HG02981 (cell line): ENCODE measurements at regions not wholly inside any gene's neighbourhood (a gene's known extent, or its start where the extent isn't known, plus 50 kb on each side); places are given as distances from the start of the nearest gene placed in this dataset.

ENCODE experiments used
- ATAC-seq: cut with Tn5 transposase; IDR thresholded peaks from one replicate; pipeline ENCODE4 v1.9.1; 2021; ENCODE audit warnings: mild to moderate bottlenecking, moderate library complexity; ENCODE audit not compliant: unreplicated experiment

DNA sequence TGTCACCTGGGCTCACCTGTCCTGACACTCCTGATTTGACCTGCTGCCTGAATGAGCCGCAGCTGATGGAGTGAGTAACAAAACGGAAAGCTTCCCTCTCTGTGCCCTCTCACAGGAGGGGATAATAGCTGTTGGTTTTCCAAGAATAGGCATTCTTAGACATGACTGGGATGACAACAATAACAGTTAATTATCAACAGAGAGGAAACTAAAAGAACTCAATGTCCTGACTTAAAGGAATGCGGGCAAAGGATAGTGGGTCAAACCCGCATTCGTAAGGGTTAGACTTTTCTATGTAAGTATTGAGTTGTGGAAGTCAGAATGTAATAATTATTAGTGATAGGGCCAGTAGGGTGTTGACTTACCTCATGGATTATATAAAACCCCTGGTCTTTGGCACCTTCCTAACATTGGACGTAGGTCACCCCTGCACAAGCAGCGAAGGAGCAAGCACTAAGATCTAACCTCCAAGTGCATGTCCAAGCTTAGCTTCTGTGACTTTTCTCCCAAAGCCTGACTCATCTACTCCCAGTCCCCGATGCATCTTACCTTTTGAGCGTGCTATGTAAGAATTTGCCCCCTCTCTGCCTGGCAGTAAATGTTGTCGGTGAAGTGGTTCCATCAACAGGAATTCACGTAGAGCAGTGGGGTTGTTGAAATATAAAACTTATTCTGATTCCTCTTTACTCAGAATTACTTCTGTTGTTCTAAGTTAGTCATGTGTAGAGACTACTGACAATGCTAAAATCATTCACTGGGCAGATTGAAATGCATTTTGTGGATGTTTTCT is 442.3 kb downstream of the FGF9 start:
- no peak for ATAC-seq

DNA sequence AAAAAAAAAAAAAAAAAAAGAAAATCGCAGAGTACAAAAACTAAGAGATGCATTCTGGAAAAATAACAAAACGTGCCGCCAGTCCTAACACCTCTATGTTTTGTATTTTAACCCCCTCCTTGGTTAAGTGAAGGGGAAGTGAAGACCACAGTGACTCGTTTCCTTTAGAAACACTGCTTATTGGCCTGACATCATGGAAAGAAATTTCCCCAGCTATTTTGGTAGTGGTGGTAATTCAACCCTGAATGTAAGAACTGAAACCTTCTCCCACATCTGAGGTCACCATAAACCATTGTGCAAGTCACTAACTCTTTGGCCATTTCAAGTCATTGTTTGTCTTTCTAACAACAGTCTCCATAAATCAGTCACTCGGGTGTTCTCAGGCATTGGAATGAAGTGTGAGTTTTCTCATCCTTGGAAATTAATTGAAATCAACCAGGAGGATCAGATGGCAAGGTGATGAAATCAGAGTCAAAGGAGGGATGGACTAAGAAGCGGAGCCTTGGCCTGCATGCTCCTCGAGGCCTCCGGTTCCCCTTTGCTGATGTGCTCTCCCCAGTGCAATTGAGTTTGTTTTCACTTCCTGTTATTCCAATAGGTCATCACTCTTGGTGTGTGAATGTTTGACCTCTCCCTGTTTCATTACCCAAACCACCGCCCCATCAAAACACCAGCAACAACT is 443.9 kb downstream of the FGF9 start:
- ATAC-seq = peak; percentile 90

DNA sequence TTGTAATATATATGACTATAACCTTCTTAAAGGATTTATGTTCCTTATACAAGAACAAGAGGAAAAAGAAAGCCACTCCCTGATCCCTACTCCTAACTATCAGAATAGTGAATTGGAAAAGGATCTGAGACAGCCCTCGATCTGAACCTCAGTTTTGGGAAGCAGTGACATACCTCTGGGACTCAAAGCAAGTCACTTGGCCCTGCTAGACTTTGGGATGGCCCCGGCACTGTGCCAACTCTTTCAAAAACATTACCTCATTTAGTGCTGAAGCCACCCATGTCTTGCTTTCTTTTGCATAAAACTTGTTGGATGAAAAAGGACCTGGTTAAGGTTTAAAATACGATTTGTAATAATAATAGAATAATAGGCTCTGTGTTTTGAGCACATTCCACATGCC is 447.3 kb downstream of the FGF9 start:
- ATAC-seq = no peak

DNA sequence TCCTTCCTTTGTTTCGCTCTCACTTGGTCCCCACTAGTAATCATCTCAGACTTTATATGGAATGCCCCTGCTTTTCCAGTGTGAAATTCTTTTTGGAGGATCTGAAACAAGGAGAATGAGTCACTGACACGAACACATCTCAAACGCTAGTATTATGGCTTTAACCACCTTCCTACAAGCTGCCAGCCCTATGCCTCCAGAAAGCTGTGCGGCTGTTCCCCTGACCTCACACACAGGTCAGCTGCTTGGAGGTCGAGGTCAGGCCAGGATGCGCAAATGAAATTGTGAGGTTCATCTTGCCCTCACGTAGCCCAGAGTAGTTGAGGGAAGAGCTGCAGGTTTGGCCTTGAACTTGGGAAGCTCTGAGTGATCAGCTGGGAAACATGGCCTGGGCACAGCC is 449.8 kb downstream of the FGF9 start:
- no peak for ATAC-seq

DNA sequence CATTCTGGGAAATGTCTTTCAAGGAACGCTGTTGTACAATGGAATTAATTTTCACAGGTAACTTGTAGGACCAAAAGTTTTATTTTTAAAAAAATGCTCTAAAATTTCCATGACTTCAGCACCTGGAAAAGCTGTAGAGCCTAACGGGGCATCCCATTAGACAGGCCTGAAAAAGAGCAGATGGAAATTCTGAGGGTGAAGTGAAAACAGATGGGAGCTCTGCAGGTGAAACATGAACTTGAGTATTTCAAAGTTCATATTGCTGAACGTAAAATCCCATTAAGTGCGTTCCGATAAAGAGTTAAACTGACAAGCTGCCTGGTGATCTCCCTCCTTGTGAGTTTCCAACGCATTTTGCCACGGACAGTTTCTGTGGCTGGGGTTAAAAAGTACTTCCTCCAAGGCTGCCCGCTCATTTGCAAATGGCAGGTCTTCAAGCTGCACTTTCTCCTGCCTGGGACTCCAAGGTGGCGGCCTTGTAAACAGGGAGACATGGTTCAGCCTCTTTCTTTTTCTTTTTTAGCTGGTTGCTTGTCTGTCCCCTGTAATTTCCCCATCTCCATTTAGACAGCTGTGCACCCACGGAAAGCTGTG is 450.4 kb downstream of the FGF9 start:
- peak; percentile 46 for ATAC-seq

DNA sequence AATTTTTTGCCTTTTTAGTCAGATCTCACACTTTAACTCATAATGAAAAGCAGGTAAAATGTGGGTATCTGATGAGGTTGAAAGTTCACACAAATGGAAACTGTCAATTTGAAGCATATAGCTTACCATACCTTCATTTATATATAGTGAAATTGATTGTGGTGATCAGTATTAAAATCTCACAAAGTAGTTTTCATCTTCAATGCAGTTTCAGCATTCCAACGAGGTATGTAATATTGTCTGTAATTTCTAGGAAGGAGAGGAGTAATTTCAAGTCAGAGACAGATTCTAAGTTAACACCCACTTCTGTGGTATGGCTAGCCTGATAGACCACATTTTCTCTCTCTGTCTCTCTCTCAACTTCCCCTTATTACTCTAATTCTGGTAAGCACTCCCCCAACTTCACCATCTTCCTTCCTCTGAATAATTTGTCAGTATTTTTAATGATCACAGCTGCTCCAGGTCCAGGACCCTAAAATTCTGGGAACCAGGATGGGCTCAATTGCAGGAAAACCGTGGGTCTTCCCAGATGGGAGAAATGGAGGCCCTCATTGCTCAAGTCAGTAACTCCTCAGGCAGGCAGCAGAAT is 455.7 kb downstream of the FGF9 start:
- peak; percentile 98 for ATAC-seq

DNA sequence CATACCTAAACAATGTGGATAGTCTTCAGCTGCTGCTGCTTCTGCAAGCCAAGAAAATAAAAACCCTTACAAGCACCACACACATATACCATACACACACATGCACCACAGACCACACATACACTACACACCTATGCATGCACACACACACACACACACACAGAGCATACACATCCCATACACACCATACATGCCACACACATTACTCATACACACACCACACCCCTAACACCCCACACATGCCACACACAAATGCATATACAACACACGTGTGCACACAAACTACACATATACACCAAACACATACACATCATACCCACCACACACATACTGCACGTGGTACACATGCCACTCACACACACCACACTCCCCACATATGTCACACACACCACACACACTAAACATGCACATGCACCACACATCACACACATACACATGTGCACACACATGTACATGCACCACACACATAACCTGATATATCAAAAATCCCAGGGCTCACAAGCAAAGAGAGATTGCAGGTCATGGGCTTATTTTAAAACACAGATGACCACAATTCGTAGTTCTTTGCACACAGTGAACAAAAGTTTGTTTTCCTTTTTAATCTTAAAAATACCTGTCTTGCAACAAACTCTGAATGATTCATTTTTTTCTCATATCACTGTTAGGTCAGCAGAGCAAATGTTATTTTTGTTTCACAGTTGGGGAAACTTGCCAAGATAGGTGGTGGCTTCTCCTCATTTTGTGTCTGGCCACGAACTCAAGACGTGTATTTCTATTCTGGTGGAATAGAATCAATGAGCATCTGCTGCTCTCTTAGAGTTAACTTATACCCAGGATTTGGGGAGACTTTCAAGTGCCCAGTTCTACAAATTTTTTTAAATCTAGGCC is 456.6 kb downstream of the FGF9 start:
- no peak for ATAC-seq

DNA sequence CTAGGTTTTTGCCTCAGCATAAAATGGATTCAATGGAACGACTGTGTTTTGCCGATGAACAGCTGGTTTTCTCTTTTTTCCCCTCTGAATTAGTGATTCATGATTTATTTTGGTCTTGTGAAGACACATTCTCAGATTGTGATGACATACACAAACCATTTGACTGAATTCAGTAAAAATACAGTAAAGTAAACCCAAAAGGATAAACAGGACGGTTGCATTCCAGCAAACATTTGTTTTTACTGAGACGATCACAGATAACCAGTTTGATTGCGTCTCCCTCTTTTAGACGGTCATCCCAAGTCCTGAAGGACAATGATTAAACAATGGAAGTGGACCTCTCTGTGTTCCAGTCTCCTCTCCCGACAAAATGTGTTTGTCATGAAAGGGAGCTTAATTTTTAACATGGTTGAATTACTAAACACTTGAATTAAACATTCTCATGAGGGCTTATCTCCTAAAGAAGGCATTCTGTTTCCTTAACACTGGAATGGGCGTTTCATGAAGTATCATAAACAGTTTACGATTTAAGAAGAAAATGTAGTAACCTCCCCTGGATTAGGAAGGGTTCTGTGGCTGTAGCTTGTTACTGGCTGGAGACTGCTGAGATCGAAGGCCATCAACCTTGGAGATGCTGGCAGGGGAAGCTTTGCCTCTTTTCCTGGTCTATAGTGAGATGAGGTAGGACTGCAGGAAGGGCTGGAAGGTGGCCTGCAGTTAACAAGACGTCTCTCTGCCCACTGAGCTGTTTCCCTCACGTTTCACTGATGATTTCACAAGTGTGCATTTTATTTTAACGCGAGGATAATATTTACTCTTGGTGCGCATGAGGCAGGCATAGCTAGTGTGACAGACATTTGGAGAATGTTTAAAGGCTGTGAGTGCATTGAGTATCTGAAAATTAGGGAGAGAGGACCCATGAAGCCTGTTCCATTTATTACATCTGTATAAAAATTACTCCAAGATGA is 457.9 kb downstream of the FGF9 start:
- no peak for ATAC-seq

DNA sequence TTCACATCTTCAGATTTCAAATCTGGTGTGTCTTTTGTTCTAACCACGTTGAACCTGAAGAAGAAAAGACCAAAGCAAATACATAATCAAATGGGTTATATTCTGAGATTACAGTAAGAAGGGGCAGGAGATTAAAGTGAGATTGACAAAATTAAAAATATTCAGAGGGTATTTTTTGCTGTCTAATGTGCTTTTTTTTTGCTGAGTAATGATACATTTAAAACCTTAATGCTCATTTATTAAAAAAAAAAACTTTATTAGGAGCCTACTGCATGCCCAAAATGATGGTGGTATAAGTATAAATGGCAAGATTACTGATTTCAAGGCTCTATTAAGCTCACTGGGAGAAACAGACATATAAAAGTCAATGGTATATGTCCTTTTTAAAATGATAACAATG is 459.4 kb downstream of the FGF9 start:
- ATAC-seq = no peak

DNA sequence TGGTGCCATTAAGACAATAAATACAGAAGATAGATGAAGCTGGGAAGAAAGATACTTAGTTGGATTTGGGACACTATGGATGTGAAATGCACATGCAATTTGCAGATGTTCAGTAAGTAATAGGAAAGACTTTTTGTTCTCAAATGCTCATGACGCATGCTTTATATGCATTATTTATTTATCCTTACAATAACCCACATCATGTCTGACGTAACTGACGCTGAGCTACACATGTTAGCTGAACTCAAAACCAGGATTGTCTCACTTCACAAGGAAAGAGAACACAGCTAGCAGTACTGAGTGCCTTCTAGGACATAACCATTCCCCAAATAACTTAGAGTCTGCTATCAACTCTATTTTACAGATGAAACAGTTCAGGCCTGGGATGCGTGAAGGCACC is 463.4 kb downstream of the FGF9 start:
- ATAC-seq = no peak

DNA sequence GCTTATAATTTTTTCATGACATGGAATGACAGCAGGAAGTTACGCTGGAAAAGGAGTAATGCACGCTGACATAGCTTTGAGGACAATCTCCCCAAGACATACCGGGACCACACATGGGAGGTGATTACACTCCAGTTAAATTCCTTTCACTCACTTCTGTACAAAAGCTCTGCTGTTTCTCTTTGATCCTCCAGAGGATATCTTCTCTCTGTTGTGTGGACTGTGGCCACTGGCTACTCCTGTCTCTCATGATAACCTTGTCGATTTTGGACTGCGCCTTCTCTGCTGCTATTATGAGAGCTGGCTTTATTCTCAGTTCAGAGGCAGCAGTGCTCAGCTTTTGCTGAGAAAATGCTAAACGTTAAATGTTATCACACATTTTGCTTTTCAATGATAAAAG is 464.6 kb downstream of the FGF9 start:
- no peak for ATAC-seq

DNA sequence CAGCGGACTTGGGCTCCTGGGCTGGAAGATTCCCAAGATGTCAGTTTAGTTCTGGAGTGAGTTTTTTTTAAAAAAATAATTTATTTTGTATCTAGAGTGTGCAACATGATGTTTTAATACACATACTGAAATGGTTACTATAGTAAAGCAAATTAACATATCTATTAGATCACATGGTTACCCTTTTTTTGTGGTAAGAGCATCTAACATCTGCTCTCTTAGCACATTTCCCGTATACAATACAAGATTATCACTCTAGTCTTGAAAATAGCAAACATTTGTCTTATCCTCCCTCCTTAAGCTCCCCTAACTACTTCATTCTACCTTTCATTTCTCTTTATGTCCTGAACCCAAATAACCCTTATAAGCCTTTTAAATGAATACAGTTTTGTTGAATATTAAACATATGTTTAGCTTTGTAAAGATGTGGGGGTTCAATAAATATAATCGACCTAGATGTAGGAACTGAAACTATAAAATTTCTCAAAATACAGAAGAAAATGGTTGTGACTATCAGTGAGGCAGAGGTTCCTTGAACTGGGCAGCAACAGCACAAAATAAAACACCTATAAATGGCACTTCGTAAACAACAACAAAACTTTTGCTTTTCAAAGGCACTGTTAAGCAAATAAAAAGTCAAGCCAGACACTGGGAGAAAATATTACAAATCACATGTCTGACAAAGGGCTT is 466.6 kb downstream of the FGF9 start:
- ATAC-seq = no peak

DNA sequence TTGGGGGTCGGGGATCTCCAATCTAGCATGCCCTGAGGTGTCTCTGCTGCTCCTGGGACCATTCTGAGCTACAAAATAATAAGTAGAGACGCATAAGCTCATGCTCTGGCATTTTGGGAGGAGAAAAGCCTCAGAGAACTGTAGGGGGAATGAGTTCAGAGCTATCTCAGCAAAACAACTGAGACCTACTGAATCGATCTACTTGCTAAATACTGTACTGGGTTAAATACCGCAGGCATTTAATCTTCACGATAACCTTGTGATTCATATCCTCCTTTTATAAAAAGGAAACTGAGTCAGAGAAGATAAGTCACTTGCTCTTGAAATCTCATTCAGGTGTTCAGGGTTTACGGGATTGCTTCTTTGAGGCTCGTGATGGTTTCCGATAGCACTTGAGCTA is 468.1 kb downstream of the FGF9 start:
- no peak for ATAC-seq

DNA sequence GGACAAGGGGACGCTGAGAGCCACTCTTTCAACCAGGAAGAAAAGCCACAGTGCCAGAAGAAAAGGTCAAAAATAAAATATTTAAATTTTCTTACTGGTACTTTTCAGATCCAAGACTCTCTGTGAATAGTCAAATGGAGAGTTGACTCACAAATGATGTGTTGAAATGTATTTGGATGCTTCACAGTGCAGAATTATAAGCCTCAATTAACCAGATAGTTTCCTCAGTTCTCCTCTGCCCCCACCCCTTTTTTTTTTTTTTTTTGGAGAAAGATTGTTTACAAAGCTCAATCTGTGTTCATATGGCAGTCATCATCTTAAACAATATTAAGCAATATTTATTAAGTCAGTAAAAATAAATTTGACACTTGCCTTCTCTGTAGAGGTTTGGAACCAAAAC is 470.8 kb downstream of the FGF9 start:
- no peak for ATAC-seq

DNA sequence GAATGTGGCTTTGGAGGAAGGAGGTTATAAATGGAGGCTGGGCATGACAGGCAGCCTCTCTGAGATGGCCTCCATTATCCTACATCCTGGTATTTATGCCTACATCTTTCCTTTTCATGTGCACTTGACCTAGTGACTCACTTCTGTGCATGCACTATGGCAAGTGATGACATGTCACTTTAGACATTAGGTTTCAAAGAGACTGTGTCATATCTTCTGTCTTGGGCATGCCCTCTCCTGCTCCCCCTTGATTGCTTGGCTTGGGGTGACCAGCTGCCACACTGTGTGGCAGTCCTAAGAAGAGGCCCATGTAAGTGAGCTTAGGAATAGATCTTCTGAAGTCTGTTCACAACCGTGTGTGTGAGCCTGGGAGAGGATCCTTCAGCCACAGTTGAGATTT is 472.8 kb downstream of the FGF9 start:
- ATAC-seq = no peak

DNA sequence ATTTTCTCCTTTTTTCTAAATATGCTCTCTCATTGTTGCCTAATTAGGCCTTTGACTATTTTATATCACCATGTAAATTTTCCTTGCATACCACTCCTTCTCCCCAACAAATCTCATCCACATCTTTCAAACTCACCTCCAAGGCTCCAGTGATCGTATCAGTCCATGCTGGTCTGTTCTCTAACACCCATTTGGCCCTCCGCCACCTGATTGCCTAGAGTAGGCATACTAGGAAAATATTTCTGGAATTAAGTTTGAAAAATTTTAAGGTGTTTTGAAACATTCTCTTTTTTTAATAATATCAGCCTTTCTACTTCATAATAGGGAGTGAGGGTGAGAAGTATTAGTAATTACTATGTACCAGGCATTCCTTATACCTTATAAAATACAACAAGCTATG is 473.9 kb downstream of the FGF9 start:
- no peak for ATAC-seq

DNA sequence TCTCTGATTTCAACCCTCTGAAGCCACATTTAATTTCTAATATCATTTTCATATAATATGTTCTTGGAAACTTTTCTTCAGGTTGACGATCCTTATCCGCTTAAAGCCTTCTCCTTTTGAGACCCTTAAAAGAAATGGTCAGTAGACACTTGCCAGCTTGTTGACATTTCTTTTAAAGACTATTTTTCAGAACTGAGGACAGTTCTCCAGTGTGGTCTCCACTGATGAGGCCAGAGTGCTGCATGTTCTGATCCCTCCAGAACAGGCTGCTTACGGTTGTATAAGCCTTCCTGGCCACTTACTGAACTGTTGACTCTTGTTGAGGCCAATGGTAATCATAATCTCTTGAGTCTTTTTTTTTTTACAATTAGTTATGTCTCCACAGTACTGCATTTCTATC is 477.3 kb downstream of the FGF9 start:
- no peak for ATAC-seq

DNA sequence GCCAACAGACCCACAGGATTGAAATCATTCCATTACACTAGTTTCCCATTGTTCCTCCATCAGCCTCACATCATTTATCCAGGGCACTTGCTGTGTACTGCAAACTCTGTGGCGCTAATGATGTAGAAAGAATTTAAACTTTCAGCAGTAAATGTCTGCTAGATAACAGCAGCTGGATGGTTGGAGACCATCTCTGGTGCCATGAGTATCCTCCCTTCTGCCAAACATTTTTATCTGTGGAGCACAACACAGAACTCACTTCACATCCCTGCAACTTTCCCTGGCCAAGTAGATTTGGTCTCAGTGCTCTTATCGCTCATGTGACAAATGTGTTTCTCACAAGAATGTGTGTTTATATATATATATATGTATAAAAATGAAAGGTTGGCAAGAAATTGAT is 481.9 kb downstream of the FGF9 start:
- ATAC-seq = no peak

DNA sequence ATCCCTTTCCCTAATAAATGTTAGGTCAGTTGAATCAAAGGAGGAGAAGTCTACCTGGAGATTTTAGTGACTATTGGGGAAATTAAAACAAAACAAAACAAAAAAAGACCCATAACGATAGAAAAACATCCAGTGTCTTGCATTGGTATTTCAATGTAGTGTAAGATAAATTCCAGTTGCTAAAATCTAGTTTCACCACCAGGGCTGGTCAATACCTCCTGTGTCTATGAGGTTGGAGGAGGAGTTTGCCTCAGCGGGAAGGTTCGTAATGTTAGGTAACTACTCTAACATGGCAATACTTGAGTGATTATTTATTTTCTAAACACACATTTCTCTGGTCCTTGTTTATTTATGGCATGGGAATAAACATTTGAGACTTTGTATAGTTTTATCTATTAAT is 483.2 kb downstream of the FGF9 start:
- ATAC-seq = no peak
